ENCODE measurements at regions not wholly inside any gene's neighbourhood (a gene's known extent, or its start where the extent isn't known, plus 50 kb on each side); places are given as distances from the start of the nearest gene placed in this dataset.

DNA sequence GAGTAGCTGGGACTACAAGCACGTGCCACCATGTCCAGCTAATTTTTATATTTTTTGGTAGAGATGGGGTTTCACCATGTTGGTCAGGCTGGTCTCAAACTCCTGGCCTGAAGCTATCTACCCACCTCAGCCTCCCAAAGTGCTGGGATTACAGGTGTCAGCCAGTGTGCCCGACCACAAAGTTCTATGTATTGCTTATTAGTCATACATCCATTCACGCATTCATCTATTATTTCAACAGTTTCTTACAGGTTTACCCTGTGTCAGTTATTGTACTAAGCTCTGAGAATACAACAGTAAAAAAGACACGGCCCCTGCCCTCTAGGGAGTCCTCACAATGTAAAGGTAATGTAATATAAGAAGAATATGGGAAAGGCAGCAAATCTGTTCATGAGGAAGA, 188.9 kb upstream of the BTG1 start:
- Histone ChIP-seq H2AFZ (no peak overlapping the region), H3K4me1 (replicated peaks; ENCODE audit: insufficient read depth) (0 out of 2 replicates have a peak, but pooled peaks cover 7% of the 10 kb centered on the region), H3K27ac (no peak overlapping the region), H3K36me3 (ENCODE audit: low read depth) (no peaks in the 10 kb centered on the region), H4K20me1 (ENCODE audit: insufficient read depth) (no peaks in the 10 kb centered on the region), H3K27me3 (ENCODE audit: insufficient read depth, low read depth) (no peaks in the 10 kb centered on the region), H3K79me2 (ENCODE audit: low read depth) (no peaks in the 10 kb centered on the region), H3F3A (ENCODE audit: insufficient read depth, low read depth) (no peaks in the 10 kb centered on the region), H3K4me2 (no peak overlapping the region), H3K9me3 (ENCODE audit: insufficient read depth, low read depth) (peaks cover 5% of the 10 kb centered on the region; the same call in 1 of the 2 replicates), H3K4me3 (no peak overlapping the region), H3K9me2 (ENCODE audit: insufficient read depth) (no peaks in the 10 kb centered on the region; the same call in 1 of the 2 replicates)
- CTCF ChIA-PET, result no interaction called here
- intact Hi-C loops (cut with micrococcal nuclease; ENCODE audit: unreplicated experiment), result no loop called here
- no peak for DNase-seq
- BruUV-seq (replicated peaks), result no TSS peak
- TF ChIP-seq EZH2 (IDR thresholded peaks at IDR 0.05; ENCODE audit: low read depth) (no peak), CTCF (conservative IDR thresholded peaks at IDR 0.05) (no peak)
- POLR2A ChIA-PET (ENCODE audit: unreplicated experiment), result no interaction called here

GRCh38 chr12:92332552-92332951, 186.9 kb upstream of the BTG1 start:
- BruUV-seq (replicated peaks), result no TSS peak

DNA sequence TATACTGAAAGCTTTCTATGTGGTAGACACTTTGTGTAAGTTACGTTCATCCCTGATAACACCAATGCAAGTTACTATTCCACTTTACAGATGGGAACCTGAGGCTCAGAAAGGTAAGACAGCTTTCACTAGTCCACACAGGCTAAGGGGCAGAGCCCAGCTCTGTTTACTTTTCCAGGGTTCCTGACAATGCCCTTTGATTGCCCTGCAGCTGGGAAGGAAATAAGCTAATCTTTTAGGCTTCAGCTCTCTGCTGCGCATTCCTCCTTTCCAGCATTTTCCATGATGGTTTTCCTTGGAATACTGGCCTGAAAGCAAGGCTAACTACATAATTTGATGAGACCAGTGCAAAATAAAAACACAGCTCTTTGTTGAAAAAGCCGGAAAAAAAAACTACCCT, 185.7 kb upstream of the BTG1 start:
- Histone ChIP-seq H3K36me3 (ENCODE audit: low read depth) (no peaks in the 10 kb centered on the region), H3K4me1 (replicated peaks; ENCODE audit: insufficient read depth) (no peaks in the 10 kb centered on the region), H3K4me3 (no peak overlapping the region), H3F3A (ENCODE audit: insufficient read depth, low read depth) (no peaks in the 10 kb centered on the region), H2AFZ (no peak overlapping the region), H4K20me1 (ENCODE audit: insufficient read depth) (no peaks in the 10 kb centered on the region), H3K79me2 (ENCODE audit: low read depth) (no peaks in the 10 kb centered on the region), H3K27me3 (ENCODE audit: insufficient read depth, low read depth) (no peaks in the 10 kb centered on the region), H3K27ac (no peak overlapping the region), H3K9me3 (ENCODE audit: insufficient read depth, low read depth) (no peaks in the 10 kb centered on the region), H3K4me2 (no peak overlapping the region), H3K9me2 (ENCODE audit: insufficient read depth) (no peaks in the 10 kb centered on the region)
- ChIA-PET CTCF (no interaction called here), POLR2A (ENCODE audit: unreplicated experiment) (no interaction called here)
- TF ChIP-seq CTCF (conservative IDR thresholded peaks at IDR 0.05) (no peak), EZH2 (IDR thresholded peaks at IDR 0.05; ENCODE audit: low read depth) (no peak)
- no TSS peak for BruUV-seq (replicated peaks)
- DNase-seq, result no peak
- intact Hi-C loops (cut with micrococcal nuclease; ENCODE audit: unreplicated experiment), result no loop called here

More at GRCh38 chr12:92332552-92332951, 186.9 kb upstream of the BTG1 start:
- Histone ChIP-seq H3F3A (ENCODE audit: insufficient read depth, low read depth) (no peaks in the 10 kb centered on the region), H3K4me3 (no peak overlapping the region), H2AFZ (no peak overlapping the region; the same call in 1 of the 2 replicates), H4K20me1 (ENCODE audit: insufficient read depth) (no peaks in the 10 kb centered on the region), H3K4me2 (no peak overlapping the region), H3K9me3 (ENCODE audit: insufficient read depth, low read depth) (no peaks in the 10 kb centered on the region), H3K79me2 (ENCODE audit: low read depth) (no peaks in the 10 kb centered on the region), H3K27ac (no peak overlapping the region), H3K36me3 (ENCODE audit: low read depth) (no peaks in the 10 kb centered on the region), H3K27me3 (ENCODE audit: insufficient read depth, low read depth) (no peaks in the 10 kb centered on the region), H3K9me2 (ENCODE audit: insufficient read depth) (no peaks in the 10 kb centered on the region), H3K4me1 (replicated peaks; ENCODE audit: insufficient read depth) (0 out of 2 replicates have a peak, but pooled peaks cover 7% of the 10 kb centered on the region)
- CTCF ChIA-PET, result no interaction called here
- POLR2A ChIA-PET (ENCODE audit: unreplicated experiment), result interaction anchor here (0.7 kb wide), 1 partner anchor 686 kb away, joined by 4 read pairs; no protein-coding TSS in a partner anchor
- TF ChIP-seq CTCF (conservative IDR thresholded peaks at IDR 0.05) (no peak), EZH2 (IDR thresholded peaks at IDR 0.05; ENCODE audit: low read depth) (no peak)
- no peak for DNase-seq
- intact Hi-C loops (cut with micrococcal nuclease; ENCODE audit: unreplicated experiment), result no loop called here
